Large intestine (tissue), 3 donors: ENCODE measurements at regions not wholly inside any gene's neighbourhood (a gene's known extent, or its start where the extent isn't known, plus 50 kb on each side); places are given as distances from the start of the nearest gene placed in this dataset.

Source experiments
- DNase-seq, 2 donors: peaks; one replicate each; pipeline versions ENCODE4 v3.0.0 to v3.0.0-alpha.2; 2013
- H3K27ac ChIP-seq: one replicate; pipeline ENCODE4 v1.5.1; 2013; ENCODE audit warnings: low read length
- H3K27me3 ChIP-seq: 2 replicates; pipeline ENCODE4 v1.6.1; 2013; ENCODE audit warnings: low read length; ENCODE audit not compliant: control insufficient read depth, insufficient read depth
- H3K36me3 ChIP-seq: 2 replicates; pipeline ENCODE4 v1.6.1; 2013; ENCODE audit warnings: low read length; ENCODE audit not compliant: control insufficient read depth, insufficient read depth
- H3K4me1 ChIP-seq: one replicate; pipeline ENCODE4 v1.6.1; 2013; ENCODE audit warnings: low read length; ENCODE audit not compliant: control insufficient read depth, insufficient read depth
- H3K4me3 ChIP-seq: one replicate; pipeline ENCODE4 v1.5.1; 2013; ENCODE audit warnings: low read length
- H3K9me3 ChIP-seq: one replicate; pipeline ENCODE4 v1.6.1; 2013; ENCODE audit warnings: mild to moderate bottlenecking, low read depth, low read length, moderate library complexity; ENCODE audit not compliant: control insufficient read depth
- WGBS: methylation state at CpG from one replicate; pipeline ENCODE4 v1.1.5; 2013; ENCODE audit warnings: low lambda C conversion rate; ENCODE audit not compliant: insufficient coverage; 5-methylcytosine and 5-hydroxymethylcytosine counted together

- H3K9me3 ChIP-seq: no peaks in the 10 kb centered on the region
- DNase-seq: peak in 1 of 2 donors; percentile 28
- H3K4me1 ChIP-seq: no peaks in the 10 kb centered on the region
- no peak overlapping the region for H3K27ac ChIP-seq
- no peak overlapping the region for H3K4me3 ChIP-seq
- no CpG with 5 or more reads among the region's 2 CpGs for WGBS
- no peaks in the 10 kb centered on the region for H3K27me3 ChIP-seq
- no peaks in the 10 kb centered on the region for H3K36me3 ChIP-seq
Observed at GRCh38 chr3:160622263-160623045, 54.5 kb upstream of the ARL14 start.

DNA sequence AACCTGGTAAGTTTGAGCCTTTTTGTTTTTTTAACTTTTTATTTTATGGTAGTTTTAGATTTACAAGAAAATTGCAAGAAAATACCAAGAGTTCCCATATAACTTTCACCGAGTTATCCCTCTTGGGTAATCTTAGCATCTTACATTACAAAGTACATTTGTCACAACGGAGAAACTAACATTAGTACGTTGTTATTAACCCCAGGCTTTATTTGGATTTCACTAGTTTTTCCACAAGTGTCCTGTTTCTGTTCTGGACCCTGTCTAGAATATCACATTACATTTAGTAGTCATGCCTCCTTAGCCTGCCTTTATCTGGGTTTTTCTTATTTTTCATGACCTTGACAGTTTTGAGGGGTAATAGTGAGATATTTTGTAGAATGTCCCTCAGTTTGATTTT, 53.5 kb upstream of the KPNA4 start:
- Histone ChIP-seq H3K36me3 (no peaks in the 10 kb centered on the region), H3K27me3 (no peaks in the 10 kb centered on the region), H3K4me3 (no peak overlapping the region), H3K9me3 (no peaks in the 10 kb centered on the region), H3K4me1 (no peaks in the 10 kb centered on the region), H3K27ac (no peak overlapping the region)
- no peak for DNase-seq
- 73% methylated on average over 3 of the region's 3 CpGs for WGBS

- Histone ChIP-seq H3K36me3 (no peaks in the 10 kb centered on the region), H3K9me3 (no peaks in the 10 kb centered on the region), H3K27ac (no peak overlapping the region), H3K27me3 (no peaks in the 10 kb centered on the region), H3K4me1 (no peaks in the 10 kb centered on the region), H3K4me3 (no peak overlapping the region)
- DNase-seq: no peak
- WGBS: no CpG with 5 or more reads among the region's 4 CpGs
Observed at GRCh38 chr3:160618363-160618762, 53.0 kb upstream of the KPNA4 start.

GRCh38 chr3:160617636-160618035, 52.3 kb upstream of the KPNA4 start:
- H3K36me3 ChIP-seq: no peaks in the 10 kb centered on the region
- no peaks in the 10 kb centered on the region for H3K4me1 ChIP-seq
- H3K27ac ChIP-seq: no peak overlapping the region
- H3K9me3 ChIP-seq: no peaks in the 10 kb centered on the region
- H3K27me3 ChIP-seq: no peaks in the 10 kb centered on the region
- H3K4me3 ChIP-seq: no peak overlapping the region
- WGBS: 17% methylated on average over 1 of the region's 2 CpGs
- DNase-seq: no peak

DNA sequence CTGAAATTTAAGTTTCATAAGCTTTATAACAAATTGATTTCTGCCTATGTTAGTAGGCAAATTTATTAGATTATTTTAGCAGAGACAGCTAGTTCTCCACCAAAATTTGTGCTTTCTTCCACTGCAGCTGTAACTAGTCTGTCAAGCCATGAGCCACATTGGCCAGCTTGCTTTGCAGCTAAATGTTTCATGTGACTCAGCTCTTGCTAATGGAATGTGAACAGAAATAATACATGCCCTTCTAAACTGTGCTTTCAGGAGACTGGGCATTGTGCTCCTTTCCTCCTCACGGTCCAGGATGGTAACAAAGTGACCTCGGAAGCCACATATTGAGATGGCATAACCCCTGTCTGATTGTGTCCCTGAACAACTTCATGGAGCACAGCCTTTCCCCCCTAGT, 51.3 kb upstream of the KPNA4 start:
- Histone ChIP-seq H3K36me3 (no peaks in the 10 kb centered on the region), H3K9me3 (no peaks in the 10 kb centered on the region), H3K27me3 (no peaks in the 10 kb centered on the region), H3K4me3 (no peak overlapping the region), H3K27ac (no peak overlapping the region), H3K4me1 (no peaks in the 10 kb centered on the region)
- DNase-seq: no peak
- no CpG with 5 or more reads among the region's 2 CpGs for WGBS

DNA sequence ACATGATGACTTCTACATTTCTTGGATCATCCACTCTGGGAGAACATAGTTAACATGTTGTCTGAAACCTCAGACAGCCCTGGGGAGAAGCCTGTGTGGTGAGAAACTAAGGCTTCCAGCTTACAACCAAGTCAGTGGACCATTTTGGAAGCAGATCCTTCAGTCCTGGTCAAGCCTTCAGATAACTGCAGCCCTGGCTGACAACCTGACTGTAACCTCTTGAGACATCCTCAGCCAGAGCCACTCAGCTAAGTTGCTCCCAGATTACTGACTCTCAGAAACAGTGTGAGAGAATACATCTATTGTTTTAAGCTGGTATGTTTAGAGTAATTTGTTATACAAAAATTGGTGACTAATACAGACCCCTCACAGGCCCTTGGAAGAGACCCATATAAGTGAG, 50.9 kb upstream of the KPNA4 start:
- H3K27ac ChIP-seq: no peak overlapping the region
- H3K4me1 ChIP-seq: no peaks in the 10 kb centered on the region
- no peaks in the 10 kb centered on the region for H3K27me3 ChIP-seq
- H3K9me3 ChIP-seq: no peaks in the 10 kb centered on the region
- no peak for DNase-seq
- no peak overlapping the region for H3K4me3 ChIP-seq
- no peaks in the 10 kb centered on the region for H3K36me3 ChIP-seq
